GM21576 (cell line): ENCODE measurements at regions not wholly inside any gene's neighbourhood (a gene's known extent, or its start where the extent isn't known, plus 50 kb on each side); places are given as distances from the start of the nearest gene placed in this dataset.

Source experiments
- ATAC-seq: cut with Tn5 transposase; IDR thresholded peaks from one replicate; pipeline ENCODE4 v1.9.1; 2021; ENCODE audit warnings: mild to moderate bottlenecking, moderate library complexity; ENCODE audit not compliant: unreplicated experiment

DNA sequence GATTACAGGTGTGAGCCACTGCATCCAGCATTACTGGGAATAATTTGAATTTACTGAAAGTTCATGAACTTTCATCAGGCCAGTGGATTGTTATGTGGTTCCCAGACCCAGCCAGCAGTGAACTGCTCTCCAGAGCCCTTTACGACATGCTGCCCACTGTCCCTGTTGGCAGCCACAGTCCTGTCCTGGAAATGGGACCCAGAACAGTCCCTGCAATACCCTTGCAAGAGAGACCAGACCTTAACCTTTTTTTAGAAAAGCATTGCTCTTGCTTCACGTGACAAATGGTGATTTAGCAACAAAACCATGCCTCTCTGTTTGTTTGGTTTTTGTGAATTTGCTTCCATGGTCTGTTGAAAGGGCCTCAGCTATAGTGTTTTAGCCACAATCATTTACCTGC lies 367.3 kb upstream of the C2CD4B start:
- ATAC-seq, result no peak

DNA sequence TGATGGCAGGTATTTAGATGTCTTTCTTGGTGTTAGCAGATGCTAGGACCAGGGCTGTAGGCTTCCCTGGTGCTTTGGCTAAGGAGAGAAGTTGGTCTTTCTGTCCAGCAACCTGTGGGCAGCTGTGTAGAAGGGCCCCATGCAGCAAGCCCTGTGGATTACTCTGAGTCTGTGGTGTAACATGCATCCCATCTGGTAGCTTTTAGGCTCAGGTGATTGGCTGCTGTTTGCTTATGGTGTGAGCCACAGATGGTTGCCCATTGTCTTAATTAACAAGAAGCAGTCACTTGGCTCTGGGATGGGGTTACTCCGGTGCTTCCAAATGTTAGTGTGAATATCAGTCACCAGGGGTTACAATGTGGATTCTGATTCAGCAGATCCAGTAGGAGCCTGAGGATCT lies 368.6 kb upstream of the C2CD4B start:
- ATAC-seq, result no peak

DNA sequence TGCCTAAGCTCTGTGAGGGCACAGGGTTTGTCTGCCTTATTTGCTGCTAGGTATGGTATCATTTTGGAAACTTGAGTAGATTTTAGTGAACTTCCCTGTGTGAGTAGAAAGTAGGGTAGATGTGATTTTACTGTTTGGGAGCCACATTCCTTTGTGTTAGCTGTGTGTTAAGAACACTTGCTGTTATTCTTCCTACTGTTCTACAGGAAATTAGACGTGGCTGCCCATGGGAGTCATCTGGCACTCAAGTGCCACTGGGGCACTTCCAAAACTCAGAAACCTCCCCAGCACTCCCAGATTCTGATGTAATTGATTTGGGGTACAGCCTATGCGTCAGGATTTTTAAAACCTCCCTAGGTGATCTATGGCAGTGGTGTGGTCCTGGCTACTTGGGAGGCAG lies 369.9 kb upstream of the C2CD4B start:
- ATAC-seq, result no peak

DNA sequence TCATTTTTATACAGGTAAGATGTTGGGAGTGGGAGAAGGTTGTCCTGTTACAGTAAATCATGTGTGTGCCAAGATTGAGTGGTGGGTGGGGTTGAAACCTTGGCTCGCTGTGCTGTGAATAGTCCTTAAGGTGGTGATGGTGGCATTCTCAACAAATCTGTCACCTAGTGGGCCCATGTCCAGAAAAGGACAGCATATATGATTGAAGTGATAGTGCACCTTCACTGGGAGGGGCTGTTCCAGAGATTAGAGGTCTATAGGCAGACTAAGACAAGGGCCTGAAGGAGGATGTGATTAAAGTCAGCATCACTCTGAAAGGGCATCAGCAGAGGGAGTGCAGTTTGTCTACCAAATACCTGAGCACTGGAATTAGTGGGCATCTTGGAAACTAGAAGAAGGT lies 374.2 kb upstream of the C2CD4B start:
- no peak for ATAC-seq

DNA sequence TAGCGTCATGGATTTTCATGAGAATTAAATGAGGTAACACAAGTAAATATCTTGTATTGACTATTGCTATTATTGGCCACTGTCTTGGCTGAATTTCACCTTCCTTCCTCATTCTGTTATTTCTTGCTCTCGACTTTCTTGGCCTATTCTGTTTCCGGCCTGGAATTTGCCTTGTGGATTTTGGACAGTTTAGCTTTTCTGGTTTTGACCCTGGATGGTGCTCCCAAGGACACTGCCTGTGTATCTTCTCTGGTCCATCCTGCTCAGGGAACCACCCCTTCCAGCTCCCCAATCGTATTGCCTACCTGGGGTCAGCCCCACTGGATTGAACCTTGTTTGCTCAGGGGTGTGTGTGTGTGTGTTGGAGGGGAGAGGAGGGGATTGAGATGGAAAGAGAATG lies 376.2 kb upstream of the C2CD4B start:
- ATAC-seq, result no peak

DNA sequence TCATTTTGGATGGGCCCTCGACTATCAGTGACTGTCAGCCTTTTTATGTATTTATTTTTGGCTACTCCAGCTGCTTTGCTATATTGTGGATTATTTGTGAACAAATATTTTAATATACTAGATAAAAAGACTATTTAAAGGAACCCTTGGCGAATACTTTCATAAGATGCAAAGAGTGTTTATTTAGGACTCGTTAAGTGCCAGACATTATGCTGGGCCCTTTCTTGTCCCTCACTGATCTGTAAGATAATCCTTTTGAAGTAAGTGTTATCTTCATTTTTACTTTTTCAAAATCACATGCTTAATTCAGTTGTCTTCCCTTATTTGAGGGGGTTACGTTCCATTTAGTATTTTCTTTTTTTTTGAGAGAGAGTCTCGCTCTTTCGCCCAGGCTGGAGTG lies 376.8 kb upstream of the C2CD4B start:
- ATAC-seq, result no peak

DNA sequence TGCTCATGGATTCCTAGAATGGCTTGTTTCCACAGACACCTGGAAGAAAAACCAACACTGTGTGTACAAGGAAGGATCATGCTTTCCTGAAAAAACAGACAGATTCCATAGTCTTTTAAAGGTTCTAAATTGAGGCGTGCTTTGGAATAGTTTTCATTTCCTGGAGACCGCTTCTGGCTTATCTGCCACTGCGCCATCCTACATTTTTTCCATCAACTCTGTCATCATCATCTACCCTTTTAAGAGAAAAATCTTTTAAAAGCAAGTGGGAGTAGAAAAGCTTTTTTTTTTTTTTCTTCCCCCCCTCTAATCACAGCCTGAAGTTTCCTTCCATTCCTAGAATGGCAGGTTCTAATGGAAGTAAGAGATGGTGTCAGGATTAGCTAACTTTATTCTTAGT lies 379.4 kb upstream of the C2CD4B start:
- no peak for ATAC-seq

DNA sequence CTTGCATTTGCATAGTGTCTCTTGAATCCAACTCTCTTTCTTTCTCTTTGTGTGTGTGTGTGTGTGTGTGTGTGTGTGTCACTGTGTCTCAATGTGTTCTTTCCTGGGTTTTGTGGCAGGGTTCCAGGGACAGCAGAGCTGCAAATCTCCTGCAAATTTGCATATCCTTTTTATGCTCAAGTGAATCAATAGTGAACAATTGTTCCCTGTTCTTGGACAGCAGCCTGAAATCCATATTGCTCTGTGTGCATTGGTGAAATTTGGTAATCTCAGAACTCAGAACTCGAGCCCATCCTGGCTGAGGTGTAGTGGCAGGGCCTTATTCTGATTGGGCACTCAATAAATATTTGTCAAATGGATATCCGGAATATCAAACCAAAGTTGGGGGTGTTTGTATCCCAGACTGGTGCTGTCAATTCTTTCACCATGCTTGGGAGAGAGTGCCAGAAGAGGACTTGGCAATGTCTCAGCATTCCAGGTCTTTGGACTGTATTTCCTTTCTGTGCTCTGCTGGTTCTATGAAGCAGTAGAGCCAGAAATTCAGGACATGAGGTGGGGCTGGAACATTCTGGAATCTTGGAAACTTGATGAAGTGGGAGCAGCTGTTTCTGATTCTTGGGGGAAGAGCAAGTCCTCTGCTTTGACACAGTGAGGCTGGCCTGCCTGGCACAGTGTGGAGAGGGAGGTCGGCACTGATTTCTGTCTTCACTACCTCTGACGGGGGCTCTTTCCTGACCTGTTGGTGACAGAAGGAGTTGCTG lies 380.6 kb upstream of the C2CD4B start:
- ATAC-seq, result no peak

DNA sequence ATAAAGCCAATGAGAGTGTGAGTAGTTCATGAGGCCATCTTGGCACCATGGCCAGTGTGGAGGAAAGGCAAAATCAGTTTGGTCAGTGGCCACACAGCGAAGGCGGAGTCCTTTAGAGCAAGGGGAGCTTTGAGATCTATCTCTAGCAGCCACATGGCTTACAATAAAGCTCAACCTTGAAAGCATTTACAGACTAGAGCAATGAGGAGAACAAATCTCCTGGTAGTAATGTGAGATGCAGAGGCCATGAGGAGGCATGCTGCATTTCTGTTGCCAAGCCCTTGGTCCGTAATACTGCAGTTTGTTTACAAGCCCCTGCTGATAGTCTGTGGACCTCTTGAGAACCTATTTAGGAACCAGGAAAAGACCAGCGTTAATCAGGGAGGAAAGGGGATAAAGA lies 381.5 kb upstream of the C2CD4B start:
- ATAC-seq, result no peak

DNA sequence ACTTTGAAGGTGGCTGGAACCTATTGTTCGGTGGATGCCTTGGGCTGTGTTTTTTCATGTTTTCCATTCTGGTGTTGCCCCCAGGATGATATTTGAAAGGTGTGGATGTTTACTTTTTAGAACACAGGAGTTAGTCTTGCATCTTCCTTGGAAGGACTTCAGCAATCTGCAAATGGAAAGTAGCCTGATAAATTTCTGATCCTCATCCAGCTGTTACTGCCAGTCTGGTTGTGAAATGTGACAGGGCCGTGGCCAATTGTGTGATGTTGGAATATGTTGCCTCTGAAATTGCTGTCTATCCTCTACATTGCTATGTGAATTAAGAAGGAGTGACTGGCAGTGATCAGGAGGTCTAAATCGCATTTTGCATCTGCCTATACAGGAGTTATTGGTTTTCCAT lies 382.5 kb upstream of the C2CD4B start:
- ATAC-seq, result no peak

DNA sequence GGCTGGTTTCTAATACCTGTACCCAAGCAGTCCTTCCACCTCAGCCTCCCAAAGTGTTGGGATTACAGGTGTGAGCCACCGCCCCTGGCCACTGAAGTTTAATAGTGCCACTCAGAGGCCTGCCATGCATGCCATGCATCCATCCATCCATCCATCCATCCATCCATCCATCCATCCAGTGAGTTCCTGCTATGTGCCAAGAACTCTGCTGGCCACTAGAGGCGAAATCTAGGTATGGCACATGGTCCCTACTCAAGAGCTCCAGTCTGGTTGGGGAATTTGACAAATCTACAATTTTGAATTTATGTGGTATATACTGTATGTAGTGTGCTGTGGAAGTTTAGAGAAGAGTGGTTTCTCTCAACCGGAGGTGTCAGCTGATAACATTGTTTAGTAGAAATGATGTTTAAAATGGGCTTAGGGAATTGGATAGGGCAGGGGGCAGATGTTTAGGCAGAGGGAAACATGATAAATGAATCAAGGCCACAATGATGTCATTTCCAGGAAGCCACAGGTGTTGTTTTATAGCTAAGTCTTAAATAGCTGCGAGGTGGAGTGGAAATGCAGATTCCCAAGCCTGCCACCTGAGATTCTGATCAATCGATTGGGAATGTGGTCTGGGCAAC lies 384.4 kb upstream of the C2CD4B start:
- no peak for ATAC-seq

DNA sequence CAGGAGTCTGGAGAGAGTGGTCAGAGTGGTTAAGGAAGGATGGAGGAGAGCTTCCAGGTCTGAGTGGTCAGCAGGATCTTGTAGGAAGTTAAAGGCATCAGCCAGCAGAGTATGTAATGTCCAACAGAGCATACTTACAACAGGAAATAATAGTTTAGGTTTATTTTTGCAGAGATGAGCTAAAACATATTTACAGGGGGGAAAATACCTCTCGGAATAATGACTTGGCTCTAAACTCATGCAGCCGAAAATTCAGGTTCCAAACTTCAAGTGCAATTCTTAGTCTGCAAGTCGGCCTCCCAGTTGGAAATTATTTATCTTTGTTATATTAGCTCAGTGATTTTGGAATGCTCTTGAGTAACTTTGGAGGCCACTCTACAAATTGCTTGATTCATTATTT lies 385.0 kb upstream of the C2CD4B start:
- no peak for ATAC-seq

DNA sequence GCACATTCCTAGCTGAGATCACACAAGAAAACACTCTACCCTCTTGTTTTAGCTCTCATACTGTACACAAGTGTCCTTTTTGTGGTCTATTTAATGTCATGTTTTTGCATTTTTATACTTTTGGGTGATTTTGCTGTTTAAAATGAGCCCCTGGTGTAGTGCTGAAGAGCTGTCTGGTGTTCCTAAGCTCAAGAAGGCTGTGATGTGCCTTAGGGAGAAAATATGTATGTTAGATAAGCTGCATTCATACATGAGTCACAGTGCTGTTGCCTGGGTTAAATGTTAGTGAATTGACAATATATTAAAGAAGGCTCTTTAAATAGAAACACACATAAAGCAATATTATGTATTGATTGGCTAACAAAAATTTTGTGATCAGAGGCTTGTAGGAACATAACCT lies 387.4 kb upstream of the C2CD4B start:
- ATAC-seq, result no peak

DNA sequence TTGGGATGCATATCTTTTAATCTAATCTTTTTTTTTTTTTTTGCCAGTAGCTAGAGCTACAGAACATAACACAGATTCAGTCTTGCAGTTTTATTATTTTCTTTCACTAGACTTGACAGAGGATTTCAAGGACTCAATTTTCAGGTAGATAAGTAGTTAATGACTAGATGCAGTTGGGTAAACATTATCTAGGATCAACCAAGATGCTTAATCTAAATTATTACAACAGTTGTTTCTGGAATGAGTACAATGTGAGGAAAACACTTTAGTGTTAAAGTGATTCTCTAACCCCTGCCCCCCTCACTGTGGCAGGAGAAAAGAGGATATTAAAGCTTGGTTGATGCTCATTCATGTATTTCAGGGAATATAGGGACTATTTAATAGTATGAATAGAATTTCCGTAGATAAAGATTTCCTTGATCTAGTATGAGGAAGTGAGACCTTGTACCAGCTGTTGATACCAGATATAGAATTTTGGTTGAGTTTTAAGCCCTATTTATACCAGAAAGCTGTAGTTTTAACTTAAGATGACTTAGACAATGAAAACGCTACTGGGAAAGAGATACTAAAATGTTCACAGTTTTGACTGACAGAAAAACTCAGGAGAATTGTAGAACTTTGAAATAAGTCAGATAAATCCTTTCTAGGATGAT lies 389.0 kb upstream of the C2CD4B start:
- ATAC-seq, result no peak

DNA sequence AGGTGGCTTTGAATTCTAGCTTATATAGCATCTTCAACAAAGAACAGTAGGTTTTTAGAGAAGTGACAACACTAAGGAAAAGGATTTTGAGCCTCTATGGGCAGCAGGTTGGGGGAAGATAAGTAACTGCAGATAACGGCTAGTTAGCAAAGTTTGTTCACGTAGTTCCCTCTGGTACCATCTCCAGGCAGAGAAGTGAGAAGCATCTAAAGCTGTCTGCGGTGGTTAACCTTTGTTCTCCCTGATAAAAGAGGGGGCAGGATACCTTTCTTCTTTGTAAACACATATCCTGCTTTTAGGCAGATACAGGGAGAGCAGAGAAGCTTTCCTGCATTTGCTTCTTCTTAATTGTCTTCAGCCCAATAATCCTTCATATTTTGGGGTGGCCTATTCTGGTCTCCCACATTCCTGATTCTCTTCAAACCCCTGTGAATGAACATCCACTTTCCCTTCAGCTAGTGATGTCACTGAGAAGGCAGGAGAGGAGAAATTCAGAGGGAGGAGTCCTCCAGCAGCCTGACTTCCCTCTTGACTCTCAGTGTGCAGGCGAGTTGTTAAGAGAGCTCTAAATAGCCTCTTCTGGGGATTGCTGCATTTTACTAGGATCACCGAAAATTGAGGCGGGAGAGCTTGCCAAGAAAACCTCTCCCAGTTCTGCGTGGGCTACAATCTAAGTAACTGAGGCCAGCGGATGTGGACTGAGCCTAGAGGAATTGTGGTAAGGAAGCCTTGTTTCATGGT lies 393.7 kb upstream of the C2CD4B start:
- no peak for ATAC-seq

DNA sequence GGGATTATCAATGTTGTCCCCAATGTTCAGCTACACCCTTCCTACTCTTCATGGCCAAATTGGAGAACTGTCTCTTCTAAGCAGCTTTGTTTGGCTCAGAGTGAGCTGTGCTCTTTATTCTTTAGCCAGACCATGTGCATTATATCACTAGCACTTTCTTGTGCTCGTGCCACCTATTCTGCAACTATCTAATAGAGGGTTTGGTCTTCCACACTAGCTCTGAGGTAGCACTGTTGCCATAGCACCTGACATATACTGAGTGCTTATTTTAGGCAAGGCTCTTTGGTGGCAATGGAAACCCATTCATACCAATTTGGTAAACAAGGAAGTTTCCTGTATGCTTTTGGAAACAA lies 394.3 kb upstream of the C2CD4B start:
- ATAC-seq, result no peak

DNA sequence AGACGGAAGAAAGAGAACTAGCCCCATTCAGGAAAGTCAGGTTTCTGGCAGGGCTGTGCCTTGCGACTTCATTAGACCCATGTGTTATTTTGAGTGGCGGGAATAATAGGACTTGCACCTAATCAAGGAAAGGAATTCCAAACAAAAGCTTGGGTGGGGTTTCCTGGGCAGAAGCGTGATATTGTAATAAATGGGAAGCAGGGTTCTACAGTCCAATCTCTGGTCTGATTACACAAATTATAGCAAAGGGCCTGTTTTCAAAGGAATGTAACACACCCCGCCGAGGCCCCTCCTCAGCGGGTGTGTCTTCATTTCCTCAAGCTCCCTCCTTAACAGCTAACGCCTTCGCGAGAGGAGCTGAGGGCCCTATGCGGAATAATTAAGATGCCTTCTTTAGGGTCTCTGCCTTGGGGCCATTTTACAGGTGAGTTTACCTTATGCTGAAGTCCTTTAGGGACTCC lies 396.0 kb upstream of the C2CD4B start:
- no peak for ATAC-seq

DNA sequence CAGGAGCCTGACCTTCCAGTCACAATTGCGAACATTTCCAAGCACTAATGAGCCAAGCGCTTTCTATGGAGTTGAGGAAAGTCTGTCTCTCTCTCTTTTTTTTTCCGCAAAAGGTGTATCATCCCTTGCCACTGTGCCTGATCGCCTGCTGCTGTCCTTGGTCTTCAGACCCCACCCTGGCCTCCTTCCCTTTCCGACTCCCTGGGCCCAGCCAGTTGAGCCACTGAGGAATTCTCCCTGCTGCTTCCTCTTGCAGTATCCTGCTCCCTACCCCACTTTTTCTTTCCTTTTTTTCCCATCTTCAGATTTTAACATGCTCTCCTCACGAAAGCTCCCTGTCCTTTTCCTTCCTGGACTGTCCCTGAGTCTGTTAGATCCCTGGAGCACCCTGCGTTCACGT lies 396.5 kb upstream of the C2CD4B start:
- ATAC-seq, result no peak

DNA sequence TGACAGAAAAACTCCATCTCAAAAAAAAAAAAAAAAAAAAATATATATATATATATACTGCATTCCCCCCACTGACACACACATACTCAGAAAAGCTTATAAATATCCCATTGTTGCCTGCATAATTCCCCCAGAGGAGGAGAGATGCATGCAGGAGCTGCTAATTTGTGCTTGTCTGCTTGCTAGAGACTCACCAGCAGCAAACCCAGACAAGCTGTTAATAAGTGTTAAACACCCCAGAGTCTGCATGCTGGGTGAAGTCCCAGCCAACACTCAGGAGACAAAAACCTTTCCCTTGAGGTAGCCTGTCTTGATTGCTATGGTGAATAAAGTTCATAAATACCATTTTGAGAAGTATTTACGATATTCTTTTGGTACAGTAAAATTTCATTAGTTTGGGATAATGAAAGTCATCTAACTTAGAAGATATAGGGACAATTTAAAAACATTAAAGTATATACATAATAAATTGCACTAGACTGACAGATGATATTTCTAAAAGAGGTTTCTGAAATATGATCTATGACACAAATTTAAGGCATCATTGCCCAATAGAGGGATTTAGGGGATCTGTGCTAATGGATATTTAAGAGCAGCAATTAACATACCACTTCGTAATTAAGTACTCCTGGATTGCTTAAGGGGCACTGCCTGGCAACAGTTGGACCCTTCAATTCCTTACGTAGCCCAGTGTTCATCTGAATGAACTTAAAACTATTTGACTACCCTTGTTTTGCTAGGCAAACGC lies 400.0 kb upstream of the C2CD4B start:
- ATAC-seq, result no peak

DNA sequence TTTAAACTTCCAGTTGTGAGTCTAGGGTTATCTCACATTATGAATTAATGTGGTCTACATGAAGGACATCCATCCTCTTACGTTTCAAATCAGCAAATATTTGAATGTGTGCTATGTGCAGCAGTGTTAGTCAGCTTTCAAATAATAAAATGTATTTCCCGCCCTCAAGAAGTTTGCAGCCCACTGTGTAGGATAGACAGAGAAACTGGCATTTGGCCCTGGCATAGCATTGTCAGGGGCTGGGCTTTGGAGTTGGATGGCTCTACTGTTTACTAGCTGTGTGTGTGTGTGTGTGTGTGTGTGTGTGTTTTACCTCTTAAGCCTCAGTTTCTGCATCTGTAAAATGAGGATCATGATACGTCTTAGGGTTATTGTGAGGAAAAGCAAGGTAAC lies 400.5 kb upstream of the C2CD4B start:
- no peak for ATAC-seq

DNA sequence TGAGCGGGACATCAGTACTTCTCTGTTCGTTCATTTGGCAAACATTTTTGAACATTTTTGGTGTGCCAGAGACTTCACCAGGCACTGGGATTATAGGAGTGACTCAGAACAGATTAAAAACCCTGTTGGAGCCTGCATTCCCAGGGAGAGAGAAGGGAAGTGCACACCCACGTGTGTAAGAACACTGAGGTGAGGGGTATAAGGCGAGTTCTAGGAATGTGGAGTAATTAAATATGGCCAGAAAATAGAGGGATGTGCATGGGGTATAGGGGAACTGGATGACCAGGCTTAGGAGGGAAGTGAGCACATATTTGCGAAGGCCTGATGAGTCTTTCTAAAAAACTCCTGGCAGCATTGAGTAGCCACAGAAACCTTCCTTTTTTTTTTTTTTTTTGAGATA lies 401.2 kb upstream of the C2CD4B start:
- no peak for ATAC-seq
